ENCODE measurements at regions not wholly inside any gene's neighbourhood (a gene's known extent, or its start where the extent isn't known, plus 50 kb on each side); places are given as distances from the start of the nearest gene placed in this dataset.

- Histone ChIP-seq H3K9me2 (replicated peaks; ENCODE audit: insufficient read depth, low read length) (no peaks in the 10 kb centered on the region), H3K4me1 (ENCODE audit: low read length) (no peaks in the 10 kb centered on the region; the same call in 1 of the 2 replicates), H3K4me2 (ENCODE audit: low read depth, low read length, poor library complexity, severe bottlenecking) (no peak overlapping the region), H3K27me3 (ENCODE audit: low read length) (no peaks in the 10 kb centered on the region), H3K9ac (ENCODE audit: low read length) (no peak overlapping the region), H2AFZ (ENCODE audit: low read length) (no peak overlapping the region), H3K4me3 (ENCODE audit: low read length) (no peak overlapping the region), H3K27ac (ENCODE audit: low read length) (no peak overlapping the region), H3K9me3 (ENCODE audit: low read length) (no peaks in the 10 kb centered on the region), H4K20me1 (ENCODE audit: insufficient read depth, low read depth, low read length) (no peaks in the 10 kb centered on the region), H3K79me2 (ENCODE audit: low read length) (no peaks in the 10 kb centered on the region), H3K36me3 (ENCODE audit: insufficient read depth, low read length) (no peaks in the 10 kb centered on the region)
- no peak for DNase-seq
Observed at GRCh38 chr15:69524814-69525213, 72.2 kb downstream of the RPLP1 start.

- Histone ChIP-seq H3K36me3 (ENCODE audit: insufficient read depth, low read length) (no peaks in the 10 kb centered on the region), H3K4me2 (ENCODE audit: low read depth, low read length, poor library complexity, severe bottlenecking) (no peak overlapping the region), H2AFZ (ENCODE audit: low read length) (no peak overlapping the region), H3K9me3 (ENCODE audit: low read length) (no peaks in the 10 kb centered on the region), H3K9me2 (replicated peaks; ENCODE audit: insufficient read depth, low read length) (no peaks in the 10 kb centered on the region), H3K79me2 (ENCODE audit: low read length) (no peaks in the 10 kb centered on the region), H3K27me3 (ENCODE audit: low read length) (no peaks in the 10 kb centered on the region), H3K4me3 (ENCODE audit: low read length) (no peak overlapping the region), H3K27ac (ENCODE audit: low read length) (no peak overlapping the region), H3K4me1 (ENCODE audit: low read length) (no peaks in the 10 kb centered on the region; the same call in 1 of the 2 replicates), H4K20me1 (ENCODE audit: insufficient read depth, low read depth, low read length) (no peaks in the 10 kb centered on the region), H3K9ac (ENCODE audit: low read length) (no peak overlapping the region)
- peak; percentile 58 for DNase-seq
Observed at GRCh38 chr15:69525543-69525942, 72.9 kb downstream of the RPLP1 start.

- no peaks in the 10 kb centered on the region for H3K36me3 ChIP-seq (ENCODE audit: insufficient read depth, low read length)
Observed at GRCh38 chr15:69526081-69527061, 73.8 kb downstream of the RPLP1 start.

GRCh38 chr15:69529141-69529540, 76.5 kb downstream of the RPLP1 start:
- Histone ChIP-seq H3K9me3 (ENCODE audit: low read length) (no peaks in the 10 kb centered on the region), H3K27me3 (ENCODE audit: low read length) (no peaks in the 10 kb centered on the region), H3K4me1 (ENCODE audit: low read length) (no peaks in the 10 kb centered on the region; the same call in 1 of the 2 replicates), H4K20me1 (ENCODE audit: insufficient read depth, low read depth, low read length) (no peaks in the 10 kb centered on the region), H3K27ac (ENCODE audit: low read length) (no peak overlapping the region), H2AFZ (ENCODE audit: low read length) (no peak overlapping the region), H3K9ac (ENCODE audit: low read length) (no peak overlapping the region), H3K9me2 (replicated peaks; ENCODE audit: insufficient read depth, low read length) (no peaks in the 10 kb centered on the region), H3K4me2 (ENCODE audit: low read depth, low read length, poor library complexity, severe bottlenecking) (no peak overlapping the region), H3K79me2 (ENCODE audit: low read length) (no peaks in the 10 kb centered on the region), H3K36me3 (ENCODE audit: insufficient read depth, low read length) (no peaks in the 10 kb centered on the region), H3K4me3 (ENCODE audit: low read length) (no peak overlapping the region)
- DNase-seq = no peak

More at GRCh38 chr15:69526081-69527061, 73.8 kb downstream of the RPLP1 start:
- H3K9ac ChIP-seq (ENCODE audit: low read length) = no peak overlapping the region
- H3K9me3 ChIP-seq (ENCODE audit: low read length) = no peaks in the 10 kb centered on the region
- no peak overlapping the region for H3K4me2 ChIP-seq (ENCODE audit: low read depth, low read length, poor library complexity, severe bottlenecking)
- no peak overlapping the region for H2AFZ ChIP-seq (ENCODE audit: low read length)
- H3K4me1 ChIP-seq (ENCODE audit: low read length) = no peaks in the 10 kb centered on the region; the same call in 1 of the 2 replicates
- H4K20me1 ChIP-seq (ENCODE audit: insufficient read depth, low read depth, low read length) = no peaks in the 10 kb centered on the region
- no peaks in the 10 kb centered on the region for H3K27me3 ChIP-seq (ENCODE audit: low read length)
- H3K9me2 ChIP-seq (replicated peaks; ENCODE audit: insufficient read depth, low read length) = no peaks in the 10 kb centered on the region
- DNase-seq = no peak
- no peak overlapping the region for H3K27ac ChIP-seq (ENCODE audit: low read length)
- no peak overlapping the region for H3K4me3 ChIP-seq (ENCODE audit: low read length)
- H3K79me2 ChIP-seq (ENCODE audit: low read length) = no peaks in the 10 kb centered on the region

- Histone ChIP-seq H3K36me3 (ENCODE audit: insufficient read depth, low read length) (no peaks in the 10 kb centered on the region), H4K20me1 (ENCODE audit: insufficient read depth, low read depth, low read length) (no peaks in the 10 kb centered on the region), H3K9ac (ENCODE audit: low read length) (no peak overlapping the region), H3K9me2 (replicated peaks; ENCODE audit: insufficient read depth, low read length) (no peaks in the 10 kb centered on the region), H3K4me3 (ENCODE audit: low read length) (no peak overlapping the region), H3K27me3 (ENCODE audit: low read length) (no peaks in the 10 kb centered on the region), H2AFZ (ENCODE audit: low read length) (no peak overlapping the region), H3K27ac (ENCODE audit: low read length) (no peak overlapping the region), H3K4me2 (ENCODE audit: low read depth, low read length, poor library complexity, severe bottlenecking) (no peak overlapping the region), H3K4me1 (ENCODE audit: low read length) (no peaks in the 10 kb centered on the region; the same call in 1 of the 2 replicates), H3K79me2 (ENCODE audit: low read length) (no peaks in the 10 kb centered on the region), H3K9me3 (ENCODE audit: low read length) (no peaks in the 10 kb centered on the region)
- no peak for DNase-seq
Observed at GRCh38 chr15:69529961-69530633, 77.5 kb downstream of the RPLP1 start.

- Histone ChIP-seq H2AFZ (ENCODE audit: low read length) (no peak overlapping the region), H3K36me3 (ENCODE audit: insufficient read depth, low read length) (no peaks in the 10 kb centered on the region), H3K27me3 (ENCODE audit: low read length) (no peaks in the 10 kb centered on the region), H3K9ac (ENCODE audit: low read length) (no peak overlapping the region), H3K27ac (ENCODE audit: low read length) (no peak overlapping the region), H4K20me1 (ENCODE audit: insufficient read depth, low read depth, low read length) (no peaks in the 10 kb centered on the region), H3K4me3 (ENCODE audit: low read length) (no peak overlapping the region), H3K4me1 (ENCODE audit: low read length) (no peaks in the 10 kb centered on the region; the same call in 1 of the 2 replicates), H3K9me3 (ENCODE audit: low read length) (no peaks in the 10 kb centered on the region), H3K79me2 (ENCODE audit: low read length) (no peaks in the 10 kb centered on the region), H3K4me2 (ENCODE audit: low read depth, low read length, poor library complexity, severe bottlenecking) (no peak overlapping the region), H3K9me2 (replicated peaks; ENCODE audit: insufficient read depth, low read length) (no peaks in the 10 kb centered on the region)
- DNase-seq = no peak
Observed at GRCh38 chr15:69530991-69531664, 78.5 kb downstream of the RPLP1 start.

GRCh38 chr15:69531665-69532027, 79.0 kb downstream of the RPLP1 start:
- no peak for DNase-seq
- Histone ChIP-seq H3K27ac (ENCODE audit: low read length) (no peak overlapping the region), H3K9me2 (replicated peaks; ENCODE audit: insufficient read depth, low read length) (no peaks in the 10 kb centered on the region), H2AFZ (ENCODE audit: low read length) (no peak overlapping the region), H3K9ac (ENCODE audit: low read length) (no peak overlapping the region), H3K27me3 (ENCODE audit: low read length) (no peaks in the 10 kb centered on the region), H3K4me2 (ENCODE audit: low read depth, low read length, poor library complexity, severe bottlenecking) (no peak overlapping the region), H3K36me3 (ENCODE audit: insufficient read depth, low read length) (no peaks in the 10 kb centered on the region), H3K79me2 (ENCODE audit: low read length) (no peaks in the 10 kb centered on the region), H3K4me3 (ENCODE audit: low read length) (no peak overlapping the region), H3K9me3 (ENCODE audit: low read length) (no peaks in the 10 kb centered on the region), H4K20me1 (ENCODE audit: insufficient read depth, low read depth, low read length) (no peaks in the 10 kb centered on the region), H3K4me1 (ENCODE audit: low read length) (no peaks in the 10 kb centered on the region; the same call in 1 of the 2 replicates)

GRCh38 chr15:69532066-69532465, 79.4 kb downstream of the RPLP1 start:
- no peak overlapping the region for H2AFZ ChIP-seq (ENCODE audit: low read length)
- H3K4me3 ChIP-seq (ENCODE audit: low read length) = no peak overlapping the region
- H3K79me2 ChIP-seq (ENCODE audit: low read length) = no peaks in the 10 kb centered on the region
- H3K9ac ChIP-seq (ENCODE audit: low read length) = no peak overlapping the region
- no peaks in the 10 kb centered on the region for H4K20me1 ChIP-seq (ENCODE audit: insufficient read depth, low read depth, low read length)
- H3K27me3 ChIP-seq (ENCODE audit: low read length) = no peaks in the 10 kb centered on the region
- H3K9me3 ChIP-seq (ENCODE audit: low read length) = no peaks in the 10 kb centered on the region
- H3K27ac ChIP-seq (ENCODE audit: low read length) = no peak overlapping the region
- DNase-seq = no peak
- no peaks in the 10 kb centered on the region for H3K9me2 ChIP-seq (replicated peaks; ENCODE audit: insufficient read depth, low read length)
- no peak overlapping the region for H3K4me2 ChIP-seq (ENCODE audit: low read depth, low read length, poor library complexity, severe bottlenecking)
- H3K36me3 ChIP-seq (ENCODE audit: insufficient read depth, low read length) = no peaks in the 10 kb centered on the region
- peaks cover 4% of the 10 kb centered on the region for H3K4me1 ChIP-seq (ENCODE audit: low read length)

All from Karpas-422 (cell line).